GM12878 (cell line): ENCODE measurements at regions not wholly inside any gene's neighbourhood (a gene's known extent, or its start where the extent isn't known, plus 50 kb on each side); places are given as distances from the start of the nearest gene placed in this dataset.

Source experiments
- ATAC-seq: fragments of 200-7000 bp; cut with Tn5 transposase; 3 replicates; pipeline ENCODE4 v1.9.1; 2020; ENCODE audit warnings: mild to moderate bottlenecking, moderate library complexity
- BruUV-seq: library from RNA; stranded (reverse); fragments of 400-500 nt; replicated peaks from 2 replicates; lab custom pipeline; 2021; lab: Mats Ljungman, UMichigan
- CTCF ChIA-PET: fragments of 300-600 bp; sonication (Branson Sonifier 250); formaldehyde crosslinking; extraction: SDS; loops from one replicate; lab custom pipeline; 2021; ENCODE audit warnings: inconsistent platforms; lab: Yijun Ruan, JAX
- POLR2A ChIA-PET: fragments of 350-600 bp; formaldehyde crosslinking; extraction: SDS; loops from one replicate; lab custom pipeline; 2021; ENCODE audit warnings: inconsistent platforms; lab: Charles Lee
- RAD21 ChIA-PET: fragments of 300-600 bp; sonication (Branson Sonifier 250); formaldehyde crosslinking; loops from one replicate; lab custom pipeline; 2023; ENCODE audit warnings: antibody characterized with exemption; ENCODE audit not compliant: unreplicated experiment; lab: Charles Lee
- SMC1A ChIA-PET: fragments of 300-600 bp; sonication (Branson Sonifier 250); formaldehyde crosslinking; loops from one replicate; lab custom pipeline; 2023; ENCODE audit not compliant: unreplicated experiment, uncharacterized antibody; lab: Charles Lee
- DNase-seq: peaks from one replicate; pipeline ENCODE4 v3.0.0-alpha.2; 2011; ENCODE audit warnings: low read depth, low spot score
- FAIRE-seq: peaks from 3 replicates; lab custom pipeline; 2011; peaks lifted over from hg19 to GRCh38; lab: Jason Lieb, UNC
- H2AFZ ChIP-seq: 2 replicates; pipeline ENCODE4 v1.6.0; 2011; ENCODE audit warnings: low read depth, low read length, control low read depth; ENCODE audit not compliant: control insufficient read depth
- H3K27ac ChIP-seq: 2 replicates; pipeline ENCODE4 v1.5.1; 2011; ENCODE audit warnings: control low read depth; ENCODE audit not compliant: control insufficient read depth, insufficient read depth
- H3K27me3 ChIP-seq, 2 experiments: replicated peaks in 1 of 2; 2 replicates each; pipeline versions ENCODE4 v1.6.0 to v1.6.1; 2011; ENCODE audit warnings: low read length in 1 of 2; ENCODE audit not compliant: control insufficient read depth in 2 of 2, insufficient read depth in 2 of 2
- H3K36me3 ChIP-seq, 2 experiments: 2 replicates each; pipeline ENCODE4 v1.5.1; 2011; ENCODE audit warnings: low read length in 1 of 2; ENCODE audit not compliant: control insufficient read depth in 2 of 2, insufficient read depth in 2 of 2
- H3K4me1 ChIP-seq: 2 replicates; pipeline ENCODE4 v1.6.1; 2011; ENCODE audit warnings: mild to moderate bottlenecking, low read length, moderate library complexity, mixed read lengths; ENCODE audit not compliant: control insufficient read depth, insufficient read depth
- H3K4me2 ChIP-seq: 2 replicates; pipeline ENCODE4 v1.6.0; 2011; ENCODE audit warnings: control low read depth; ENCODE audit not compliant: control insufficient read depth, insufficient read depth
- H3K4me3 ChIP-seq: fragments of 200-600 bp; sonication (generic); 2 replicates; pipeline ENCODE4 v1.5.1; 2016
- H3K79me2 ChIP-seq: 2 replicates; pipeline ENCODE4 v1.6.0; 2011; ENCODE audit warnings: low read length; ENCODE audit not compliant: control insufficient read depth, insufficient read depth
- H3K9ac ChIP-seq: 2 replicates; pipeline ENCODE4 v1.8.0; 2011; ENCODE audit warnings: low read length, control low read depth, mixed read lengths; ENCODE audit not compliant: control insufficient read depth, insufficient read depth
- H3K9me3 ChIP-seq: replicated peaks from 3 replicates; pipeline ENCODE4 v1.5.1; 2011; ENCODE audit warnings: mild to moderate bottlenecking, low read length; ENCODE audit not compliant: control insufficient read depth, insufficient read depth
- H4K20me1 ChIP-seq: 2 replicates; pipeline ENCODE4 v1.6.0; 2011; ENCODE audit not compliant: control insufficient read depth, insufficient read depth
- CBX5 ChIP-seq: sonication (generic); IDR thresholded peaks from 2 replicates; pipeline ENCODE4 v1.6.1; 2016; ENCODE audit warnings: low read depth, moderate library complexity, mild to moderate bottlenecking, inconsistent platforms
- CHD1 ChIP-seq: IDR thresholded peaks from 2 replicates; pipeline ENCODE4 v1.6.1; 2012; ENCODE audit warnings: low read depth, low read length, improper control_type of control experiment
- DPF2 ChIP-seq: fragments of 450-650 bp; IDR thresholded peaks from 2 replicates; pipeline ENCODE4 v1.6.1; 2017; ENCODE audit warnings: mild to moderate bottlenecking
- E4F1 ChIP-seq: fragments of 450-650 bp; IDR thresholded peaks from 2 replicates; pipeline ENCODE4 v1.6.1; 2018; ENCODE audit warnings: borderline replicate concordance, mild to moderate bottlenecking; ENCODE audit not compliant: partially characterized antibody
- EP300 ChIP-seq, 2 experiments: fragments of 150-350 bp in 1 of 2; IDR thresholded peaks; 2 replicates each; pipeline ENCODE4 v1.6.1; 2011 to 2012; ENCODE audit warnings: low read depth in 2 of 2, low read length in 2 of 2, borderline replicate concordance in 1 of 2, improper control_type of control experiment in 1 of 2, inconsistent platforms in 1 of 2; ENCODE audit not compliant: control insufficient read depth in 1 of 2
- HCFC1 ChIP-seq: fragments of 150-350 bp; IDR thresholded peaks from 2 replicates; pipeline ENCODE4 v1.6.1; 2014; ENCODE audit warnings: low read length
- MYB ChIP-seq: fragments of 150-350 bp; IDR thresholded peaks from 2 replicates; pipeline ENCODE4 v1.6.1; 2014; ENCODE audit warnings: mild to moderate bottlenecking, low read depth, low read length, borderline replicate concordance
- MYC ChIP-seq: IDR thresholded peaks from 2 replicates; pipeline ENCODE4 v1.6.1; 2011; ENCODE audit warnings: mild to moderate bottlenecking, low read length, moderate library complexity, inconsistent platforms; ENCODE audit not compliant: insufficient read depth, insufficient replicate concordance, insufficient read length, severe bottlenecking
- NFXL1 ChIP-seq: fragments of 450-650 bp; IDR thresholded peaks from 2 replicates; pipeline ENCODE4 v1.6.1; 2017; ENCODE audit warnings: antibody characterized with exemption, mild to moderate bottlenecking, borderline replicate concordance
- PAX5 ChIP-seq: IDR thresholded peaks from 2 replicates; pipeline ENCODE4 v1.6.1; 2011; ENCODE audit warnings: low read depth, low read length, borderline replicate concordance
- RFX5 ChIP-seq: IDR thresholded peaks from 2 replicates; pipeline ENCODE4 v1.6.1; 2011; ENCODE audit warnings: low read depth, low read length, improper control_type of control experiment
- SIN3A ChIP-seq: IDR thresholded peaks from 2 replicates; pipeline ENCODE4 v1.6.1; 2012; ENCODE audit warnings: low read depth, low read length, improper control_type of control experiment
- TCF12 ChIP-seq: IDR thresholded peaks from 2 replicates; pipeline ENCODE4 v1.6.1; 2011; ENCODE audit warnings: low read depth, mild to moderate bottlenecking, low read length
- WGBS: methylation state at CpG from one replicate; pipeline ENCODE4 v1.1.6; 2016; ENCODE audit warnings: low lambda C conversion rate; ENCODE audit not compliant: insufficient replicate concordance, insufficient coverage; ENCODE audit errors: missing lambda C conversion rate; 5-methylcytosine and 5-hydroxymethylcytosine counted together
- in situ Hi-C: fragments of 300-500 bp; cut with MboI; formaldehyde crosslinking; loops from 9 replicates; pipeline ENCODE4 v1.14.3; 2018; ENCODE audit warnings: mixed read lengths
- intact Hi-C: fragments of 100-400 bp; cut with micrococcal nuclease; formaldehyde crosslinking; loops from one replicate; pipeline ENCODE4 v1.14.2; 2022; ENCODE audit not compliant: unreplicated experiment

- intact Hi-C loops (no loop called here), in situ Hi-C loops (no loop called here)
- no peaks in the 10 kb centered on the region for H3K9me3 ChIP-seq
- no peak overlapping the region for H2AFZ ChIP-seq
- BruUV-seq = no TSS peak
- SMC1A ChIA-PET = interaction anchor here (0.7 kb wide), 1 partner anchor 21 kb away, joined by 3 read pairs; no protein-coding TSS in a partner anchor
- DNase-seq (no peak), ATAC-seq (no peak), FAIRE-seq (no peak)
- no peaks in the 10 kb centered on the region for H3K36me3 ChIP-seq
- H3K4me2 ChIP-seq = no peak overlapping the region
- 22% methylated on average over 3 of the region's 3 CpGs for WGBS
- H3K4me3 ChIP-seq = no peak overlapping the region
- no peak overlapping the region for H3K9ac ChIP-seq
- H4K20me1 ChIP-seq = no peaks in the 10 kb centered on the region
- no peaks in the 10 kb centered on the region for H3K79me2 ChIP-seq
- CTCF ChIA-PET = interaction anchor here (1.8 kb wide), 1 partner anchor 11 kb away, joined by 4 read pairs; no protein-coding TSS in a partner anchor
- POLR2A ChIA-PET = no interaction called here
- H3K27me3 ChIP-seq = no peaks in the 10 kb centered on the region
- no peaks in the 10 kb centered on the region for H3K4me1 ChIP-seq
- RAD21 ChIA-PET = no interaction called here
- no peak for TF ChIP-seq PAX5
- TF ChIP-seq CHD1 = no peak
- TF ChIP-seq EP300 (IDR thresholded peaks at IDR 0.05; ENCODE audit: borderline replicate concordance in 1 of 2, control insufficient read depth in 1 of 2, low read depth in 2 of 2, low read length in 2 of 2) = no peak
- no peak for TF ChIP-seq DPF2
- TF ChIP-seq MYC = no peak
- TF ChIP-seq HCFC1 = no peak
- no peak for TF ChIP-seq RFX5
- no peak for TF ChIP-seq CBX5
- TF ChIP-seq E4F1 = no peak
- TF ChIP-seq NFXL1 = no peak
- TF ChIP-seq MYB = no peak
- no peak for TF ChIP-seq TCF12
- no peak for TF ChIP-seq SIN3A
- no peak overlapping the region for H3K27ac ChIP-seq
These were observed 455.6 kb upstream of the BOD1L1 start for GRCh38 chr4:14083150-14083549.
